NCI-H2081 treated with DMSO at 0.1 percent for 48 hours (cell line): ENCODE measurements at regions not wholly inside any gene's neighbourhood (a gene's known extent, or its start where the extent isn't known, plus 50 kb on each side); places are given as distances from the start of the nearest gene placed in this dataset.
"Not testable (repeated sequence)": the region's sequence is repeated elsewhere in the genome, so short reads cannot be mapped to it uniquely, and the experiment has no call there.

Source experiments
- DNase-seq: peaks from one replicate; lab custom pipeline; 2025; lab: John Stamatoyannopoulos, UW

DNA sequence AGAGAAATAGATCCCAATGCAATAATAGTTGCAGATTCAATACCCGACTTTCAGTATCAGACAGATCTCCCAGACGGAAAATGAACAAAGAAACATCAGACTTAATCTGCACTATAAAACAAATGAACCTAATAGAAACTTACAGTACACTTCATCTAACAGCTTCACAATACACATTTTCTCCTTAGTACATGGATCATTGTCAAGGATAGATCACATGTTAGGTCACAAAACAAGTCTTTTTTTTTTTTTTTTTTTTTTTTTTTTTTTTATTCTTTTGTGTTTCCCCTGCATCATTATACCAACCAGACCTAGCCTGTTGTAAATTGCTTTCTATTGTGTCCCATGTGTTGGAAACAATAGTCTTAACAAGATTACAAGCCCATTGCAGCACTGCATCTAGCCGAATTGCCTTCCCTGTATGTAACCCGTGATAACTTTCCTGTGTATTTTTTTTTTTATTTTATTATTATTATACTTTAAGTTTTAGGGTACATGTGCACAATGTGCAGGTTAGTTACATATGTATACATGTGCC is 134.0 kb upstream of the MAD2L1 start:
- not testable (repeated sequence) for DNase-seq

DNA sequence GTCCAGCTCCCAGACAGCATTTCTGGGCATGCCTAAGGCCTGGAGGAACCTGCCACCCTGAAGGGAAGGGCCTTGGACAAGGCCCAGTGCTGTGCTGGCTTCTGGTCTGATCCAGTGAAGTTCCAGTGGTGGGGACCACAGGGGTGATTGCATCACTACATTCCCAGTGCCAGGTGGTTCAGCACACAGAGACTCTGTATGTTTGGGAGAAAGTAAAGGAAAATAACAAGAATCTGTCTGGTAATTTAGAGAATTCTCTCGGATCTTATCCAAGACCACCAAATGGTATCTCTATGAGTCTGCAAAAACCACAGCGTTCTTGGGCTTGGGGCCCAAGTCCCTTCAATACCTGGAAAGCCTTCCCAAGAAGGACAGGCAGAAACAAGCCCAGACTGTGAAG is 131.8 kb upstream of the MAD2L1 start:
- DNase-seq = no peak

DNA sequence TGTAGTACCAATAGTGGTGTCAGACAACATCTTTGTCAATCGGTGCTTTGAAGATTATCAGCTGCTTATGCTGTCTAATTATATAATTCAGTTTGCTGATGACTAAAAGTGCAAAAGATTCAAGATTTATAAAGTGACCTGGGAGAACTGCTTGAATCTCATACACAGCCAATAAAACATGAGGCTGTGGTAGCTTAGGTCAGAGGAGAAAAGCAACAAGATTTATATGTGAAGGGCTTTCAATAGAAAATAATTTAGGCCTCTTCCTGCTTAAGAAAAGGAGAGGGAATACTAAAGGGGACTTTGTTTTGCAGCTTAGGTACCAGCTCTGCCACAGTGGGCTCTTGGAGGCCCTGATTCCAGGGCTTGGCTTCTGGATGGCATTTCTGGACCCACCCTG is 111.0 kb upstream of the MAD2L1 start:
- no peak for DNase-seq

DNA sequence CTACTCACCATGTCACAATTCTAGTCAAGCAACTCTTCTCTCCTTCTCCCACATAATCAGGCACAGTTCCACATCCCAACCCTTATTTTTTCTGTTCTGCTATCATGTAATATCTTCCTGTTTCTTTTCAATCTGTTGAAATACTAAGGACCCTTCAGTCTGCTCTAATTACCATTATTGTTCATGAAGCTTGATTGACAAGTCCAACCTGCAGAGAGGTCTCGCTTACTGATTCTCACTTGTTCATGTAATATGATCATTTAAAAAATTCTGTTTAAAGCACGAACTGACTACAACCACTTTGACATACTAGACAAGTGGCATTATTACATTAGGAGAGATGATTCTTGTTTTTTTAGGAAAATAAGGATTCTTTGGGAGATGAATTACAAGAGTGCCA is 108.6 kb upstream of the MAD2L1 start:
- no peak for DNase-seq

DNA sequence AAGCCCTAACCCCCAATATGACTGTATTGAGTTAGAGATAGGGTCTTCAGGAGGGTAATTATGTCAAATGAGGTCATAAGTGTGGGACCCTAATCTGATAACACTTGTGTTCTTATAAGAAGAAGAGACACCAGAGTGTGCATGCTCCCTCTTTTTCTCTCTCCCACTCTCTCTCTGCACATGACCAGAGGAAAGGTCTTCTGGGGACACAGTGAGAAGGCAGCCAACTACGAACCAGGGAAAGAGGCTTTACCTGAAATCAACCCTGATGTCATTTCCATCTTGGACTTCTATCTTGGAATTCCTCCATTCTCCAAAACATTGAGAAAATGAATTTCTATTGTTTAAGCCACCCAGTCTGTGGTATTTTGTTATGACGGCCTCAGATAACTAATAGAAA is 97.2 kb upstream of the MAD2L1 start:
- DNase-seq = no peak

DNA sequence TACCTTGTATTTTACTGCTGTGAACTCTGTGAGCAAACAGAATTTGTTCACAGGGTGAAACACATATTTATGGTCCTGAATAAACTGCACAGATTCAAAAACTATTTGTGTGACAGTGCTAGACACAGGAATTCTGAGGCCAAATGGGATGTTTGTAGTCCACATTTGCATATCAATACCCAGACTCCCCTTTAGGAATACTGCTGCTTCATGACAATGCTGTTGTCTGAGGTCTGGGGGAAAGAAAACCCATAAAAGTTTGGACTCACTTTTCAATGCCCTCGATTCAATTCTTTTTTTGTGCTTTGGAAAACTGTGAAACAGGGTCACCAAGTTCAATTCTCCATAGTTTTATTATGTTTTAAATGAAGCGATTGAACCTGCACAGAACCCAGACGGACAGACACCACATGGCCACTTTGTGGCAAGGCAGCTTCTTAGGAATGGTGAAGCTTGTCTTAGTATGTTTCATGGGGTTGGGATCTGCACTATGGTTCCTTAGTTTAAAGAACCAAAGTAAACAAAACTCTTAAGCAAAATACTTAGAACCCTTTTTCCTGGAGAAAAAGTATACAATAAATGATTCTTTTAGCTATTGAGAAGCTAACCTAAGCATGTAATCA is 92.3 kb upstream of the MAD2L1 start:
- no peak for DNase-seq

DNA sequence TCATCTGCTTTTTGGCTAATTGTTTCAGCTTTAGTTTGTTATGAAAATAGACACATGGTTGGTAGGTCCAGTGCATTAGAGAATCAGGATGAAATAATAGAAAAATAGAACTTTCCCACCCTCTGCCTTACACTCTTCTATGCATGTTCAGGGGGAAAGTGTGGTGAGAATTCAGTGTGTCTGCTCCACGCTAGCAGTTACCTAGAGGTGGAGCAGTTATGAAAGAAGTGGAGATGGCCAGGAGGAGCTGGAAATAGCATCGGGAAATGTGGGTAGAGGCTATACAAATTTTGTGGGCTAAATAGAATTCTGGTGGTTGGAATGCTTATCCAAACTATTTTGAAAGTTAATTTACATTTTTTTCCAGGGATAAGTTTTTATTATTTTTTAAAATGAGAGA is 91.4 kb upstream of the MAD2L1 start:
- no peak for DNase-seq

DNA sequence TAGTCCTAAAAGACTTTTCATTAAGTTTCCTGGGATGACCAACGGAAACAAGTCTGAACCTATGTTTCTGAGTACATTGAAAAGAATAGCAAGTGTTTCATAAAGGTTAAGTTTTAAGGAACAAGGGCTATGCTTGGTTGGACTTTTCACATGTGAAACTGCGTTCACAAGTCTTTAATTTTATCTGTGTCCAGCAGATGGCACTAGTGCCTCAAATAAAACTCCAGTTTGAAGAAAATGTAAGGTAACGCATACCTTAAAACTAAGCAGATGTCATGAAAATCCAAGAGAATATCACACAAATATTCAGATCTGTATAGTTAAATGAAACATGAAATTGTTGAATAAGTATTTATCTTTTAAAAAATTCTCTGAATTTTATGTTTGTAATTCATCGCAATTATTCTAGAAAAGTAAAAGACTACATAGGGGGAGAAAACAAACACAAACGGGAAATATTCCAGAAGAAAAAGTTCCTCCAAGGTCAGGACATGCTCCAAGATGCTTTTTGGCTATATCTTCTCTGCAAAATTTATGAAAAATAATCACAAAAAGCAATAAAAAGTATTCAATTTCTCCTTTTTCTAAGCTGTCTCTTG is 89.6 kb upstream of the MAD2L1 start:
- DNase-seq = peak; percentile 37

DNA sequence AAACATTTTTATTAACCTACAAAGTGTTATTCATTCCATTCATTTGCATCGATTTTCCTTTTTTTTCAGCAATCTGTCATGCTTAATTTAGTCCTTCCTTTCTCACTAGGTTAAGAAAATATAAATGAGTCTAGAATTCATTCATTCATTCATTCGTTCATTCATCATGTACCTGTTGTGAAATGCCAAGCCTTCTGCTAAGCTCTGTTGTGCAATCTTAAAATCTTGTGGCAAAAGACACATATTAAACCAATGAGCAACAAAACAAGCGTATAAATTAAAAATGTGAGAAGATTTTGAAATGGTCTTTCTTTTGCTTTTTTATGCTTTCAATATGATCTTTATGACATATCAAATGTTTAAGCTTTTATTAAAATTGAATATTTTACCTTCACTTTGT is 88.6 kb upstream of the MAD2L1 start:
- DNase-seq = no peak

DNA sequence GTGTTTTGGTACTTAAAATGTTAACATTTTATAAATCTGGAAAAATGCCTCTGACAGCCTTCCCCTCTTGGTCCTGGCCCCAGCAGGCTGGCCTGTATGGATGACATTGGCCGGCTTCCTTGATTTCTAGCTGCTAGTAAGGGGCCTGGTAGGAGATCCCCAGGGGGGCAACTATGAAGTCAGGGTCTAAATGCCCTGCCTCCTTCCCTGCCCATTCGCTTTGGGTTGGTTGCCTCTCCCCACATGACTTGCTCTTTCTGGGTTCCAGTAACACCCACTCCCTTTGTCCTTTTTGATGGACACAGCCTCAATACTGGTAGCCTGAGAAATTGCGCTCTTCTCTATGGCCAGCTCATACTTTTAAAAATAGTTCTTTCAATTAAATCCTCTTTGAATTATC is 78.0 kb upstream of the MAD2L1 start:
- DNase-seq = no peak

DNA sequence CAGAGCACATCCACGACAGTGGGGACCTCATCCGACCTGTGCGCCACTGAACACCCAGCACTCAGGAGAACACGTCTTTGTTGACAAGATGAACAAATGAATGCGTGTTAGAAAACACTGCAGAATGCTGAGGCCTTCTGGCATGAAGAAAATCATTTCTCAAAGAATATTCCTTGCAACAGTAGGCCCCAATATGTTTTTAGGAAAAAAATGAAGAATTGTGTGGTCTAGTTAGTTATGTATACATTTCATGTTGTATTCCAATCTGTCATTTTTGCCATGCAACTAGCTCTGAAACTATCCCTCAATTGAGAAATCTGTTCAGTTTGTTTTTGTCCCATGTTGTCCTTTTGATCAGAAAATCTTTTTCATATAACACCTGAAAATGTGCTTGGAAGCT is 77.4 kb upstream of the MAD2L1 start:
- no peak for DNase-seq

DNA sequence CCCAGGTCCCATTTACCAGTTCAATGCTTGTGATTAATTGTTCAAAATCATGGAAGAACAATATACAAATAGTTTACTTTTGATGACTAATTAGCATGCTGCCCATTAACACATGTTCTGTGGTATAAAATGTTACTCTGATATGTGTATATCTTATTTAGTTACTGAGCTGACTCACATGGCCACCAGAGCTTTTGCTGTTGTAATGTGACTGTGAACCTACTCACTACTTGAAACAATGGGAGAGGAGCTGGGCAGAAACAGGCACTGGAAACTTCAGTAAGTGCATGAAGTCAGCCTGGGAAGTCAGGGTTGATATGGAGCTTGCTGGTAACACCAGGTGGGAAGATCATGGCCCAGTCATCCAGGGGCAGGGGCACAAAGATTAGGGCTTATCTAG is 72.7 kb upstream of the MAD2L1 start:
- DNase-seq = no peak

DNA sequence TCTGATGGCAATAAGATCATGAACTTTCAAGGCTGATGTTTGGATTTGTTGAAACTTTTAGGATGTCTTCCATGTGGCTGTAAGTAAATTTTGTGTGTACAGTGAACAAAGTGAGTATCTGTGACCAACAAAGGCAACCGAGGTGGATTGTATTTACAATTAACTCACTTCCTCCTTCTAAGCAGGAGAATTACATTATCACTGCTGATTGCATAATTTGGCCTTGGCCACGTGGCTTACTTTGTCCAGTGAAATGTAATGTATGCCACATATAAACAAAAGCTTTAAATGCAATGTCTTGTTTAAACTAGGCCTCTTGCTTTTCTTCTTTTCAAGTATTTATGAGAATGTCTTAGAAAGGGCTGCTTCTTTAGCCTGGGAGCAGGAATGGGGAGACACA is 66.3 kb upstream of the MAD2L1 start:
- no peak for DNase-seq

DNA sequence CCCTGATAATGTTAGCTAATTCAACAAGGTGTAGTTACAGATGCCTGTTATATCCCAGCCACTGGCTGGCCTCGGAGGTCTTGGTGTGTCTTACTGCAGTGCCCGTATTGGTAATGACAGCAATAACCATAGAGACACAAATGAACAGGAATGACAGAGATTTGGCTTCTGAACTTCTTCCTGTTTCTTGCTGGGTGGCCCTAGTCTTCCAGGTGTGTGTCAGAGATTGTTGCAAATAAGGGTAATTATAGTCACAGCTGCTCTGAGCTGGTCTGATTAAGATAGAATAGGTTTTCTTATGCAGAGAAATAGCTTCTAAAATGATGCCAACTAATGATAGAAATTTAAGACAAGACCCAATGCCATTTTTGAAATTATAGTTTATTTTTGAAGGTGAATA is 64.1 kb upstream of the MAD2L1 start:
- DNase-seq = no peak
